WI38 (cell line): ENCODE measurements at regions not wholly inside any gene's neighbourhood (a gene's known extent, or its start where the extent isn't known, plus 50 kb on each side); places are given as distances from the start of the nearest gene placed in this dataset.

Experiments
- H3K4me3 ChIP-seq: 2 replicates; pipeline ENCODE4 v1.5.1; 2011; ENCODE audit warnings: low read depth, mild to moderate bottlenecking, control low read depth, low read length
- TF ChIP-seq, protein P1 (sequence below): IDR thresholded peaks from 2 replicates; pipeline ENCODE4 v1.5.1; 2012; ENCODE audit warnings: low read depth, mild to moderate bottlenecking, control low read depth, low read length

DNA sequence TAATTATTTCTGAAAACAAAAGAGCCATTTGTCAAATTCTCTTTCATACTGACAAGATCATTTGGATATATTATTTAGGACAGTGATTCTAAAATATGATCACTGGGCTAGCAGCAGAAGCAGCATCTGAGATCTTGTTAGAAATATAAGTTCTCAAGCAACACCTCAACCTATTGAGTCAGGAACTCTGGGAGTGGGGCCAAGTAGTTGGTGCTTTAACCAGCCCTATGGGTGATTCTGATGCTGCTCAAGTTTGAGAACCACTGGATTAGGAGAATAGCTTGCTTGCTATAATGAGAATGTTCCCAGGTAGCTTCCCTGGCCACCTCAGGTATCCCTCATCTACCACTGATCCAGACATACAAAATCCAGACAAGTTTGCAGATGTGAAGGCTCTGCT, 466.9 kb upstream of the CELF4 start:
- no peak overlapping the region for H3K4me3 ChIP-seq
- TF ChIP-seq, protein P1, sequence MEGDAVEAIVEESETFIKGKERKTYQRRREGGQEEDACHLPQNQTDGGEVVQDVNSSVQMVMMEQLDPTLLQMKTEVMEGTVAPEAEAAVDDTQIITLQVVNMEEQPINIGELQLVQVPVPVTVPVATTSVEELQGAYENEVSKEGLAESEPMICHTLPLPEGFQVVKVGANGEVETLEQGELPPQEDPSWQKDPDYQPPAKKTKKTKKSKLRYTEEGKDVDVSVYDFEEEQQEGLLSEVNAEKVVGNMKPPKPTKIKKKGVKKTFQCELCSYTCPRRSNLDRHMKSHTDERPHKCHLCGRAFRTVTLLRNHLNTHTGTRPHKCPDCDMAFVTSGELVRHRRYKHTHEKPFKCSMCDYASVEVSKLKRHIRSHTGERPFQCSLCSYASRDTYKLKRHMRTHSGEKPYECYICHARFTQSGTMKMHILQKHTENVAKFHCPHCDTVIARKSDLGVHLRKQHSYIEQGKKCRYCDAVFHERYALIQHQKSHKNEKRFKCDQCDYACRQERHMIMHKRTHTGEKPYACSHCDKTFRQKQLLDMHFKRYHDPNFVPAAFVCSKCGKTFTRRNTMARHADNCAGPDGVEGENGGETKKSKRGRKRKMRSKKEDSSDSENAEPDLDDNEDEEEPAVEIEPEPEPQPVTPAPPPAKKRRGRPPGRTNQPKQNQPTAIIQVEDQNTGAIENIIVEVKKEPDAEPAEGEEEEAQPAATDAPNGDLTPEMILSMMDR, result no peak

DNA sequence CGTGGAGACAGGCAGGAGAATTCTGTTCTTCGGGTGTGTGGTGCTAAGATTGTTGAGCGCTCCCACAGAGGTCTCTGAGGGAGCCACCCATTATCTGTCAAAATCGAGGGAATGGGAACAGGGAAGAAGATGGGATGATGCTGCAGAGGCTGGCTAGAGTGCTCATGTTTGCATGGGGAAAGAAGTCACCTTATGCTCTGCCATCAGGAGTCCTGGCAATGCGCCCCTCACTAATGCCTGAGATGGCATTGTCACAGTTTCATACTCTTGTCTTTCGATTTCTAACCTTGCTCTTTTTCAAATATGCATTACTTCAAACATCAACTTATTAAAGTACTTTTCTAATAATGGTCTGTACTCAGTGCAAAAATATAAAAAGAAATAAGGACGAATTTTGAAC, 463.3 kb upstream of the CELF4 start:
- TF ChIP-seq, protein P1, result no peak
- no peak overlapping the region for H3K4me3 ChIP-seq

DNA sequence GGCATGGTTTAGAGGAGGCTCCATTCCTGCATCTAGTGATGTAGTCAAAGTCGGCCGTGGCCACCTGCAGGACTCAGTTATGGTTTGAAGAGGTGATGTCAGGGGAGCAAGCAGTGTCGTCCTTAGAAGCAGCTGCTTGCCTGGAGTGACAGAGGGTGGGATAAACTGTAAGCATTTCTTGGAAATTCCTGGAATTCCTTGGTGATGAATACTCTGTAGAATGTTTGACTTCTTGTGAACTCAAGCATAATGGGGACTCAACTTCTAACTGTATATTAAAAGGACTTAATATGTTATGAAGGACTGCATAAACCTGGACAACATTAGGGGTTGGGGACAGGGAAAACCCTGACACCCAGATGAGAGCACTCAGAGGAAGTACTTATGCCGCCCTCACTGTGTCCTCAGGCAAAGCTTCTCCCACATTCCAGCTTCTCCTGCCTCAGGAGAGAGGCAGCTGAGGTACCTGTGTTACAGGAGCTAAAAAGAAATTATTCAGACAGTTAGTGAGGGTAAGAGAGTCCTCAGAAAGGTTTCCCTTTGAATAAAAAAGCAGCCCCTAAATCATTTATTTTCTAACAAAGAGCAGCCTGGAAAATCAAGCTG, 459.9 kb upstream of the CELF4 start:
- TF ChIP-seq, protein P1, result no peak
- no peak overlapping the region for H3K4me3 ChIP-seq

DNA sequence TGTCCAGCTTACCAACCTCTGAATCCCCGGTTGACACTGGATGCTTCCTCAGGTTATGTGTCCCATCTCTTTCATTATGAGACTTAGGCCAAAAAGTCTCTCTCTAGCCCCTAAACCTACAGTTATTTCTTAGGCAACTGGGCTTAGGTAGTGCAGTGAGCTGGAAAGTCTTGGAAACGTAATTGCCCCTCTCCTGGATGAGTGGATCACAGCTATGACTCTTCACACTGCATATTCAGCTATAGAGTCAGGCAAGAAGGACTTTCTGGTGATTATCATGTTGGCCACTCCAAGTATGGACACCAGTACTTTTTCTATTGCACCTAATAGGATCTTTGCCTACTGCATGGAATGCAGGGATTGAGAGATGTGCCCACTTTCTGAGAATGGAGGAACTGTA, 458.3 kb upstream of the CELF4 start:
- TF ChIP-seq, protein P1, result no peak
- no peak overlapping the region for H3K4me3 ChIP-seq

DNA sequence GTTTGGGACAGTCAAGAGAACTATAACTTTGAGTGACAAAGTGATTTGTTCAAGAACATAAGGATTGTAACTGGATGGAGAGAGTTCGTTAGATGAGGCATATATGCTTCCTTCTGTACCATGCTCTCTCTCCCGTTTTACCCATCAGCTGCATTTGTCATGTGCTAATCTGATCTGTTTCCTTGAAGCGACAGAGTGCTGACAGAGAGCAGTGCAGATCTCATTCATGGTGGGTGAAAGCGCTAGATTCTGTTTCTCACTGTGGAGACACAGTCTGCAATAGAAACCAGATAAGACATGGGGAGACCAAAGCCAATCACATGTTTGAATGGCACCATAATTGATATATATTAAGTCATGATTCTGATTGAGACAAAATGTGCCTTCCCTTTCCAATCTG, 456.6 kb upstream of the CELF4 start:
- TF ChIP-seq, protein P1, result no peak
- no peak overlapping the region for H3K4me3 ChIP-seq

DNA sequence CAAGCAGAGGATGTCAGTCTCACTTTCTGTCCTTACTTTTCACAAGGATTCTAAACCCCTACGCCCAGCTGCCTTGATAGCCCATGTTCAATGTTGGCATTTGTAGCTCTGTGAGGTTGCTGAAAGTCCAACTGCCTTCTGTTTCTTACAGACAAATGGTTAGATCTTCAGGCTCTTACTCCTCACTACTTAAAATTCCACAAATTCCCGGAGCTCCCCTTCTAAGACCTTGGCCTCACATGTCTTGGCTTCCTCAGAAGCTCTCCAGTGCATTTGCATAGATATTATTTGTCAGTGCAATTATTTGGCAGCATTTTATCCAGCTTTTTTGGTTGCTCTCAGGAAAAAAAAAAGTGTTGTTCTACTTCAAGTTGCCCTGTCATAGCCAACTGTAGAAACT, 453.7 kb upstream of the CELF4 start:
- H3K4me3 ChIP-seq, result no peak overlapping the region
- TF ChIP-seq, protein P1, result no peak

DNA sequence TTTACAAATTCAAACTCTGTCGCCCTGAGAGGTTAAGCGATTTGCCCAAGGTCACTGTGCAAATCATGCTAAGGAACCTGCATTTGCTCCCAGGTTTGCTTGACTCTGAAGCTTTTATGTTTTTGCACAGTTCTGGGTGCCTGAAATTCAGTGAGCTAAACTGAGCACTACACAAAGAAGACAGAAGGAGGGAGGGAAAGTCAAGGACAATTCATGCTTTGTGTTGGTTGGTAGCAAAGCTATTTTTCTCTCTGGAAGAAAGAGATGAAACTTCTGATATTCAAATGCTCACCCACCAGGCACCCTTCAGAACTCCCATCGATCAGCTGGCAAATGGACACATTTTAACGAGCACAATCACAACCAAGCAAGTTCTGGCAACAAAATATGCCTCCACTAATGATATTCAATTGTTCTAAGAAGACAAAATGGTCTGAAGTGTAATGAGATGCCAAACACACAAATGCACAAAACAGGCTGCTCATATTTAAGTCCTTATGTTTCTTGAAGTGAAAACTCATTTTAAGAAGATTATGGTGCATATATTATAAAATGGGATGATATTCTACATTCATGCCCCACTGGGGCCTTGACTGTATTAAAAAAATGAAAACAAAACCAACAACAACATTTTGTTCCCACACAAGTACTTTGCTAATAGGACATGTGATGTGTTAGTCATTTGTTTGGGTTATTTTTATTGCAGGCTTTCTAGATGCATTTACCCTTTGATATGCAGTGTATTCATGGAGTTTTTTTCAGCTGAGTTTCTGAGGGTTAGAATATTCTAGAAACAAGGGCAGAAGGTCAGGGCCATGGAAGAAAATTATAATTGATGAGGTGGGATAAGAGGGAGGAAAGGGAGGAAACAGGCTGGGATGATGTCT, 445.6 kb upstream of the CELF4 start:
- no peak overlapping the region for H3K4me3 ChIP-seq
- TF ChIP-seq, protein P1, result no peak
